Panc1 (cell line): ENCODE measurements at regions not wholly inside any gene's neighbourhood (a gene's known extent, or its start where the extent isn't known, plus 50 kb on each side); places are given as distances from the start of the nearest gene placed in this dataset.

Experiments
- REST ChIP-seq, 2 experiments: IDR thresholded peaks; 2 replicates each; pipeline ENCODE4 v1.6.1; 2011 to 2012; ENCODE audit warnings: low read depth in 2 of 2, control low read depth in 1 of 2, low read length in 1 of 2, mild to moderate bottlenecking in 1 of 2, moderate library complexity in 1 of 2; ENCODE audit not compliant: insufficient read depth in 1 of 2
- SIN3A ChIP-seq: IDR thresholded peaks from 2 replicates; pipeline ENCODE4 v1.6.1; 2012; ENCODE audit warnings: low read depth, mild to moderate bottlenecking, low read length, moderate library complexity, borderline replicate concordance; ENCODE audit not compliant: insufficient read depth
- TF ChIP-seq, protein P1 (sequence below): fragments of 450-650 bp; IDR thresholded peaks from 2 replicates; pipeline ENCODE4 v1.5.1; 2017; ENCODE audit warnings: mild to moderate bottlenecking

GRCh38 chr13:99756281-99756680 lies 215.3 kb downstream of the ZIC5 start:
- TF ChIP-seq, protein P1, sequence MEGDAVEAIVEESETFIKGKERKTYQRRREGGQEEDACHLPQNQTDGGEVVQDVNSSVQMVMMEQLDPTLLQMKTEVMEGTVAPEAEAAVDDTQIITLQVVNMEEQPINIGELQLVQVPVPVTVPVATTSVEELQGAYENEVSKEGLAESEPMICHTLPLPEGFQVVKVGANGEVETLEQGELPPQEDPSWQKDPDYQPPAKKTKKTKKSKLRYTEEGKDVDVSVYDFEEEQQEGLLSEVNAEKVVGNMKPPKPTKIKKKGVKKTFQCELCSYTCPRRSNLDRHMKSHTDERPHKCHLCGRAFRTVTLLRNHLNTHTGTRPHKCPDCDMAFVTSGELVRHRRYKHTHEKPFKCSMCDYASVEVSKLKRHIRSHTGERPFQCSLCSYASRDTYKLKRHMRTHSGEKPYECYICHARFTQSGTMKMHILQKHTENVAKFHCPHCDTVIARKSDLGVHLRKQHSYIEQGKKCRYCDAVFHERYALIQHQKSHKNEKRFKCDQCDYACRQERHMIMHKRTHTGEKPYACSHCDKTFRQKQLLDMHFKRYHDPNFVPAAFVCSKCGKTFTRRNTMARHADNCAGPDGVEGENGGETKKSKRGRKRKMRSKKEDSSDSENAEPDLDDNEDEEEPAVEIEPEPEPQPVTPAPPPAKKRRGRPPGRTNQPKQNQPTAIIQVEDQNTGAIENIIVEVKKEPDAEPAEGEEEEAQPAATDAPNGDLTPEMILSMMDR = no peak
- no peak for TF ChIP-seq REST (IDR thresholded peaks at IDR 0.05; ENCODE audit: insufficient read depth in 1 of 2, low read depth in 2 of 2, low read length in 1 of 2)
- TF ChIP-seq SIN3A = no peak
